Keratinocyte (primary cell): ENCODE measurements at regions not wholly inside any gene's neighbourhood (a gene's known extent, or its start where the extent isn't known, plus 50 kb on each side); places are given as distances from the start of the nearest gene placed in this dataset.

Experiments used
- DNase-seq: peaks from one replicate; pipeline ENCODE4 v3.0.0-alpha.2; 2011; ENCODE audit warnings: low read depth, missing footprints, low spot score
- FAIRE-seq: peaks from 2 replicates; lab custom pipeline; 2011; peaks lifted over from hg19 to GRCh38; lab: Jason Lieb, UNC
- H2AFZ ChIP-seq: 2 replicates; pipeline ENCODE4 v1.6.0; 2012; ENCODE audit warnings: low read length, control low read depth, inconsistent platforms; ENCODE audit not compliant: control insufficient read depth
- H3K27ac ChIP-seq: 2 replicates; pipeline ENCODE4 v1.5.1; 2011; ENCODE audit warnings: low read length; ENCODE audit not compliant: control insufficient read depth, insufficient read depth
- H3K27me3 ChIP-seq: 3 replicates; pipeline ENCODE4 v1.6.0; 2011; ENCODE audit warnings: low read length; ENCODE audit not compliant: control insufficient read depth, insufficient read depth; ENCODE audit errors: extremely low read depth
- H3K36me3 ChIP-seq, 2 experiments: 2 replicates in 1 of 2; 3 replicates in 1 of 2; pipeline ENCODE4 v1.5.1; 2011; ENCODE audit warnings: low read length in 2 of 2, mild to moderate bottlenecking in 1 of 2; ENCODE audit not compliant: control insufficient read depth in 2 of 2, insufficient read depth in 2 of 2; ENCODE audit errors: extremely low read depth in 1 of 2
- H3K4me1 ChIP-seq: 3 replicates; pipeline ENCODE4 v1.5.1; 2011; ENCODE audit warnings: low read length; ENCODE audit not compliant: control insufficient read depth, insufficient read depth; ENCODE audit errors: extremely low read depth
- H3K4me2 ChIP-seq: 3 replicates; pipeline ENCODE4 v1.6.0; 2011; ENCODE audit warnings: low read depth, low read length; ENCODE audit not compliant: control insufficient read depth, insufficient read depth; ENCODE audit errors: extremely low read depth
- H3K4me3 ChIP-seq, 3 experiments: fragments of 200-600 bp in 1 of 3; sonication (generic) in 1 of 3; 2 replicates in 2 of 3; 3 replicates in 1 of 3; pipeline ENCODE4 v1.5.1; 2011 to 2016; ENCODE audit warnings: low read length in 3 of 3, mild to moderate bottlenecking in 3 of 3, control low read depth in 2 of 3, inconsistent platforms in 1 of 3, low read depth in 1 of 3, mixed read lengths in 1 of 3, mixed run types in 1 of 3, moderate library complexity in 1 of 3; ENCODE audit not compliant: control insufficient read depth in 2 of 3, insufficient read depth in 2 of 3; ENCODE audit errors: extremely low read depth in 1 of 3
- H3K79me2 ChIP-seq: 2 replicates; pipeline ENCODE4 v1.6.0; 2012; ENCODE audit warnings: low read length; ENCODE audit not compliant: control insufficient read depth, insufficient read depth
- H3K9ac ChIP-seq: 3 replicates; pipeline ENCODE4 v1.6.0; 2011; ENCODE audit warnings: low read length; ENCODE audit not compliant: control insufficient read depth, insufficient read depth; ENCODE audit errors: extremely low read depth
- H3K9me1 ChIP-seq: 3 replicates; pipeline ENCODE4 v1.6.0; 2011; ENCODE audit warnings: low read length; ENCODE audit not compliant: control insufficient read depth, insufficient read depth; ENCODE audit errors: extremely low read depth
- H3K9me3 ChIP-seq: 2 replicates; pipeline ENCODE4 v1.5.1; 2012; ENCODE audit warnings: low read depth, low read length; ENCODE audit not compliant: control insufficient read depth
- H4K20me1 ChIP-seq: 3 replicates; pipeline ENCODE4 v1.6.0; 2011; ENCODE audit warnings: low read length; ENCODE audit not compliant: control insufficient read depth, insufficient read depth; ENCODE audit errors: extremely low read depth
- EZH2 ChIP-seq: IDR thresholded peaks from one replicate; pipeline ENCODE4 v1.6.1; 2012; ENCODE audit warnings: inconsistent platforms, mild to moderate bottlenecking, low read length, moderate library complexity
- dilution Hi-C: fragments of 300-500 bp; cut with MboI; formaldehyde crosslinking; loops from one replicate; pipeline ENCODE4 v1.7.0; 2020; ENCODE audit warnings: low sequenced_read_pairs; ENCODE audit not compliant: extremely low pct_ligation_motif_present
- TF ChIP-seq, protein P1 (sequence below), 3 experiments: IDR thresholded peaks in 1 of 3; conservative IDR thresholded peaks in 1 of 3; optimal IDR thresholded peaks in 1 of 3; 2 replicates in 2 of 3; 3 replicates in 1 of 3; pipeline versions ENCODE3 to v1.5.1; 2011; ENCODE audit warnings: low read length in 3 of 3, mild to moderate bottlenecking in 3 of 3, moderate library complexity in 2 of 3, control low read depth in 1 of 3, inconsistent platforms in 1 of 3; ENCODE audit not compliant: insufficient read depth in 2 of 3; ENCODE audit errors: extremely low read depth in 1 of 3

DNA sequence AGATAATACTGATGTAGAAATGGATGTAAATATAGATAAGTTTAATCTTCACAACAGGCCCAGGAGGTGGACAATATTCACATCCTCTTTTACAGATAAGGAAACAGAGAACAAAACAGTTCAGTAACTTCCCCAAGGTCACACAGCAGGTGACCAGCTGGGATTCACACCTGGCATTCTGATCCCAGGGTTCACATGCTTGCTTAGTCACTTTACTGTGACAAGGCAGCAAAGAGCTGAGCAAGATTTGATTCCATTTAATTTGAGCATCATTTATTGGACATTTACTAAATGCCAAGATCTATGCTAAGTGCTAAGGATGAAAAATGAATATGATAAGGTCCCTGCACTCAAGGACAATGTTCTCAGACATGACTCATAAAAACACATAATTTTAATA lies 94.1 kb upstream of the STARD13 start:
- no peaks in the 10 kb centered on the region for H3K36me3 ChIP-seq
- no peaks in the 10 kb centered on the region for H3K27me3 ChIP-seq
- no peak for FAIRE-seq
- H4K20me1 ChIP-seq: no peaks in the 10 kb centered on the region
- H3K4me1 ChIP-seq: peaks cover 5% of the 10 kb centered on the region
- dilution Hi-C loops: no loop called here
- no peak overlapping the region for H3K27ac ChIP-seq
- no peaks in the 10 kb centered on the region for H3K9me1 ChIP-seq
- no peaks in the 10 kb centered on the region for H3K9me3 ChIP-seq
- H3K9ac ChIP-seq: no peak overlapping the region
- no peaks in the 10 kb centered on the region for H3K79me2 ChIP-seq
- DNase-seq: no peak
- no peak overlapping the region for H2AFZ ChIP-seq
- H3K4me3 ChIP-seq: no peak overlapping the region
- no peak for TF ChIP-seq EZH2
- TF ChIP-seq, protein P1, sequence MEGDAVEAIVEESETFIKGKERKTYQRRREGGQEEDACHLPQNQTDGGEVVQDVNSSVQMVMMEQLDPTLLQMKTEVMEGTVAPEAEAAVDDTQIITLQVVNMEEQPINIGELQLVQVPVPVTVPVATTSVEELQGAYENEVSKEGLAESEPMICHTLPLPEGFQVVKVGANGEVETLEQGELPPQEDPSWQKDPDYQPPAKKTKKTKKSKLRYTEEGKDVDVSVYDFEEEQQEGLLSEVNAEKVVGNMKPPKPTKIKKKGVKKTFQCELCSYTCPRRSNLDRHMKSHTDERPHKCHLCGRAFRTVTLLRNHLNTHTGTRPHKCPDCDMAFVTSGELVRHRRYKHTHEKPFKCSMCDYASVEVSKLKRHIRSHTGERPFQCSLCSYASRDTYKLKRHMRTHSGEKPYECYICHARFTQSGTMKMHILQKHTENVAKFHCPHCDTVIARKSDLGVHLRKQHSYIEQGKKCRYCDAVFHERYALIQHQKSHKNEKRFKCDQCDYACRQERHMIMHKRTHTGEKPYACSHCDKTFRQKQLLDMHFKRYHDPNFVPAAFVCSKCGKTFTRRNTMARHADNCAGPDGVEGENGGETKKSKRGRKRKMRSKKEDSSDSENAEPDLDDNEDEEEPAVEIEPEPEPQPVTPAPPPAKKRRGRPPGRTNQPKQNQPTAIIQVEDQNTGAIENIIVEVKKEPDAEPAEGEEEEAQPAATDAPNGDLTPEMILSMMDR (optimal IDR thresholded peaks at IDR 0.05 in 1 of 3, IDR thresholded peaks at IDR 0.05 in 1 of 3, conservative IDR thresholded peaks at IDR 0.05 in 1 of 3; ENCODE audit: extremely low read depth in 1 of 3, insufficient read depth in 2 of 3, low read length in 3 of 3): no peak
- no peak overlapping the region for H3K4me2 ChIP-seq

DNA sequence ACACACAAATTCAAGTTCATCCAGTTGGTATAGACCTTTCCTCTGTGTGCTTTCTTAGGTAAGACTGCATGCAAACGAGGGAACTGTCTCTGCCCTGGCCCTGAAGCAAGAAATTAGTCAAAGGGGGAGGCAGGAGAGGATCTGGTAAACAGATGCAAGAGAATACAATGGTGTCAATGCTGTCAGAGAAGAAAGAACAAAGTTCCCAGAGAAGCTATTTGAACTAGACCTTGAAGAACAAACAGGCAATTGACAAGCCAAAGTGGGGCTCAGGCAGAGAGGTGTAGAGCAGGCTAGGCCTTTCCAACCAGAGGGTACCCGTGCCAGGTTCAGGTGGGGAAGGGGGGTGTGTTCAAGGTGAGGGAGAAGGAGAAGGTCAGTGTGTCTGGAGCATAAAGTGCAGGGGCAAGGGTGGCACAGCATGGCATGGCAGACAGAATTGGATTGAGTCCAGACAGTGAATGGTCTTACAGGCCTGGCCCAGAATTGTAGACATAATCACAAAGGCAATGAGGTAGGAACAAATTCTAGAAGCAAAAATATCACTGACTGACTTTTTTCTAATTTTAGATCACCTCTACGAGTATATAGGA lies 95.0 kb upstream of the STARD13 start:
- DNase-seq: no peak
- Histone ChIP-seq H4K20me1 (no peaks in the 10 kb centered on the region), H3K27me3 (no peaks in the 10 kb centered on the region), H3K4me3 (no peak overlapping the region), H3K9me1 (no peaks in the 10 kb centered on the region), H3K9ac (no peak overlapping the region), H3K4me1 (peaks cover 5% of the 10 kb centered on the region), H2AFZ (no peak overlapping the region), H3K79me2 (no peaks in the 10 kb centered on the region), H3K9me3 (no peaks in the 10 kb centered on the region), H3K27ac (no peak overlapping the region), H3K4me2 (no peak overlapping the region), H3K36me3 (no peaks in the 10 kb centered on the region)
- TF ChIP-seq, protein P1 (optimal IDR thresholded peaks at IDR 0.05 in 1 of 3, IDR thresholded peaks at IDR 0.05 in 1 of 3, conservative IDR thresholded peaks at IDR 0.05 in 1 of 3; ENCODE audit: extremely low read depth in 1 of 3, insufficient read depth in 2 of 3, low read length in 3 of 3): no peak
- TF ChIP-seq EZH2: no peak
- dilution Hi-C loops: no loop called here
- no peak for FAIRE-seq
